ENCODE measurements at regions not wholly inside any gene's neighbourhood (a gene's known extent, or its start where the extent isn't known, plus 50 kb on each side); places are given as distances from the start of the nearest gene placed in this dataset.

GRCh38 chr3:6657591-6657990, 203.3 kb upstream of the GRM7 start:
- H3K4me1 Mint-ChIP-seq: no peaks in the 10 kb centered on the region
- H3K27me3 Mint-ChIP-seq (ENCODE audit: low read depth): no peaks in the 10 kb centered on the region
- no peak overlapping the region for H3K27ac Mint-ChIP-seq
- no peak overlapping the region for H3K4me3 Mint-ChIP-seq
- peaks cover 4% of the 10 kb centered on the region for H3K36me3 Mint-ChIP-seq (ENCODE audit: low read depth)
- peaks cover 34% of the 10 kb centered on the region for H3K9me3 Mint-ChIP-seq
- TF ChIP-seq CTCF (IDR thresholded peaks at IDR 0.05; ENCODE audit: unreplicated experiment in 3 of 3): no peak

GRCh38 chr3:6667354-6667753, 193.6 kb upstream of the GRM7 start:
- H3K36me3 Mint-ChIP-seq (ENCODE audit: low read depth): no peaks in the 10 kb centered on the region
- H3K9me3 Mint-ChIP-seq: peaks cover 28% of the 10 kb centered on the region
- no peaks in the 10 kb centered on the region for H3K27me3 Mint-ChIP-seq (ENCODE audit: low read depth)
- no peak overlapping the region for H3K27ac Mint-ChIP-seq
- no peak overlapping the region for H3K4me3 Mint-ChIP-seq
- no peaks in the 10 kb centered on the region for H3K4me1 Mint-ChIP-seq
- TF ChIP-seq CTCF (IDR thresholded peaks at IDR 0.05; ENCODE audit: unreplicated experiment in 3 of 3): no peak

- Mint-ChIP-seq H3K27me3 (ENCODE audit: low read depth) (no peaks in the 10 kb centered on the region), H3K4me3 (no peak overlapping the region), H3K36me3 (ENCODE audit: low read depth) (no peaks in the 10 kb centered on the region), H3K4me1 (no peaks in the 10 kb centered on the region), H3K27ac (no peak overlapping the region), H3K9me3 (peaks cover 19% of the 10 kb centered on the region)
- no peak for TF ChIP-seq CTCF (IDR thresholded peaks at IDR 0.05; ENCODE audit: unreplicated experiment in 3 of 3)
These were observed 189.6 kb upstream of the GRM7 start for GRCh38 chr3:6671363-6671762.

GRCh38 chr3:6679510-6679909, 181.4 kb upstream of the GRM7 start:
- Mint-ChIP-seq H3K4me1 (no peaks in the 10 kb centered on the region), H3K27me3 (ENCODE audit: low read depth) (no peaks in the 10 kb centered on the region), H3K36me3 (ENCODE audit: low read depth) (no peaks in the 10 kb centered on the region), H3K4me3 (no peak overlapping the region), H3K27ac (no peak overlapping the region), H3K9me3 (peaks cover 8% of the 10 kb centered on the region)
- TF ChIP-seq CTCF (IDR thresholded peaks at IDR 0.05; ENCODE audit: unreplicated experiment in 3 of 3): no peak

GRCh38 chr3:6680119-6680806, 180.7 kb upstream of the GRM7 start:
- no peak overlapping the region for H3K27ac Mint-ChIP-seq
- H3K36me3 Mint-ChIP-seq (ENCODE audit: low read depth): no peaks in the 10 kb centered on the region
- no peak for TF ChIP-seq CTCF (IDR thresholded peaks at IDR 0.05; ENCODE audit: unreplicated experiment in 3 of 3)
- H3K4me1 Mint-ChIP-seq: no peaks in the 10 kb centered on the region
- no peaks in the 10 kb centered on the region for H3K27me3 Mint-ChIP-seq (ENCODE audit: low read depth)
- peaks cover 8% of the 10 kb centered on the region for H3K9me3 Mint-ChIP-seq
- no peak overlapping the region for H3K4me3 Mint-ChIP-seq

- no peaks in the 10 kb centered on the region for H3K4me1 Mint-ChIP-seq
- no peak for TF ChIP-seq CTCF (IDR thresholded peaks at IDR 0.05; ENCODE audit: unreplicated experiment in 3 of 3)
- peaks cover 4% of the 10 kb centered on the region for H3K9me3 Mint-ChIP-seq
- H3K27ac Mint-ChIP-seq: no peak overlapping the region
- no peak overlapping the region for H3K4me3 Mint-ChIP-seq
- no peaks in the 10 kb centered on the region for H3K36me3 Mint-ChIP-seq (ENCODE audit: low read depth)
- peaks cover 3% of the 10 kb centered on the region for H3K27me3 Mint-ChIP-seq (ENCODE audit: low read depth)
These were observed 163.6 kb upstream of the GRM7 start for GRCh38 chr3:6697285-6697684.
